Upper lobe of right lung (tissue), 1 donor: ENCODE measurements at regions not wholly inside any gene's neighbourhood (a gene's known extent, or its start where the extent isn't known, plus 50 kb on each side); places are given as distances from the start of the nearest gene placed in this dataset.

Experiments
- ATAC-seq: fragments of 200-7000 bp; cut with Tn5 transposase; one replicate; pipeline ENCODE4 v1.9.1; 2020; ENCODE audit warnings: mild to moderate bottlenecking, moderate library complexity
- DNase-seq: peaks from one replicate; pipeline ENCODE4 v3.0.0-alpha.2; 2020
- H3K27ac ChIP-seq: fragments of 200-600 bp; one replicate; pipeline ENCODE4 v1.8.0; 2022
- H3K27me3 ChIP-seq: fragments of 200-600 bp; one replicate; pipeline ENCODE4 v1.8.0; 2022; ENCODE audit warnings: mild to moderate bottlenecking
- H3K36me3 ChIP-seq: fragments of 200-600 bp; one replicate; pipeline ENCODE4 v1.8.0; 2022
- H3K4me1 ChIP-seq: fragments of 200-600 bp; one replicate; pipeline ENCODE4 v1.8.0; 2022
- H3K4me3 ChIP-seq: fragments of 200-600 bp; one replicate; pipeline ENCODE4 v1.8.0; 2022; ENCODE audit warnings: mild to moderate bottlenecking
- H3K9me3 ChIP-seq: fragments of 200-600 bp; one replicate; pipeline ENCODE4 v1.8.0; 2022
- intact Hi-C: fragments of 100-400 bp; cut with DNase I; formaldehyde crosslinking; loops from one replicate; pipeline ENCODE4 v1.11.0; 2022
- TF ChIP-seq, protein P1 (sequence below): fragments of 200-600 bp; IDR thresholded peaks from one replicate; pipeline ENCODE4 v1.8.0; 2022; ENCODE audit warnings: antibody characterized with exemption
- donor health status: DM: no; HTN: yes; CAD: no; lungs with severe emphysema.

DNA sequence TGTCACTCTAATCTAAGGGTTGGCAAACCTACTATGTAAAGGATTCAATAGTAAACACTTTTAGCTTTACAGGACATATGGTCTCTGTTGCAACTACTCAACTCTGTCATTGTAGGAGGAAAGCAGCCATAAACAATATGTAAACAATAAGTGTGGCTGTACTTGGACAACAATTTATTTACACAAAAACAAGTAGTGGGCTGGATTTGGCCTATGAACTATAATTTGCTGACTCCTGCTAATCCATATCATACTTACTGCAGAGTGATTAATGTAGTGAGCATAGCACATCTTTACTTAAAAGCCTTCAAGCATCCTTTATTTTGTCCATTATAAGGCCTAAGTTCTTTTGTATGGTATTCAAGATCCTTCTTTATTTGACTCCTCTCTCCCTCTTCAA lies 441.9 kb downstream of the ZIC1 start:
- TF ChIP-seq, protein P1, sequence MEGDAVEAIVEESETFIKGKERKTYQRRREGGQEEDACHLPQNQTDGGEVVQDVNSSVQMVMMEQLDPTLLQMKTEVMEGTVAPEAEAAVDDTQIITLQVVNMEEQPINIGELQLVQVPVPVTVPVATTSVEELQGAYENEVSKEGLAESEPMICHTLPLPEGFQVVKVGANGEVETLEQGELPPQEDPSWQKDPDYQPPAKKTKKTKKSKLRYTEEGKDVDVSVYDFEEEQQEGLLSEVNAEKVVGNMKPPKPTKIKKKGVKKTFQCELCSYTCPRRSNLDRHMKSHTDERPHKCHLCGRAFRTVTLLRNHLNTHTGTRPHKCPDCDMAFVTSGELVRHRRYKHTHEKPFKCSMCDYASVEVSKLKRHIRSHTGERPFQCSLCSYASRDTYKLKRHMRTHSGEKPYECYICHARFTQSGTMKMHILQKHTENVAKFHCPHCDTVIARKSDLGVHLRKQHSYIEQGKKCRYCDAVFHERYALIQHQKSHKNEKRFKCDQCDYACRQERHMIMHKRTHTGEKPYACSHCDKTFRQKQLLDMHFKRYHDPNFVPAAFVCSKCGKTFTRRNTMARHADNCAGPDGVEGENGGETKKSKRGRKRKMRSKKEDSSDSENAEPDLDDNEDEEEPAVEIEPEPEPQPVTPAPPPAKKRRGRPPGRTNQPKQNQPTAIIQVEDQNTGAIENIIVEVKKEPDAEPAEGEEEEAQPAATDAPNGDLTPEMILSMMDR, result no peak
- intact Hi-C loops, result no loop called here
- H3K36me3 ChIP-seq, result no peaks in the 10 kb centered on the region
- no peaks in the 10 kb centered on the region for H3K27me3 ChIP-seq
- ATAC-seq (no peak), DNase-seq (no peak)
- no peaks in the 10 kb centered on the region for H3K4me1 ChIP-seq
- no peak overlapping the region for H3K4me3 ChIP-seq
- no peaks in the 10 kb centered on the region for H3K9me3 ChIP-seq
- no peak overlapping the region for H3K27ac ChIP-seq

DNA sequence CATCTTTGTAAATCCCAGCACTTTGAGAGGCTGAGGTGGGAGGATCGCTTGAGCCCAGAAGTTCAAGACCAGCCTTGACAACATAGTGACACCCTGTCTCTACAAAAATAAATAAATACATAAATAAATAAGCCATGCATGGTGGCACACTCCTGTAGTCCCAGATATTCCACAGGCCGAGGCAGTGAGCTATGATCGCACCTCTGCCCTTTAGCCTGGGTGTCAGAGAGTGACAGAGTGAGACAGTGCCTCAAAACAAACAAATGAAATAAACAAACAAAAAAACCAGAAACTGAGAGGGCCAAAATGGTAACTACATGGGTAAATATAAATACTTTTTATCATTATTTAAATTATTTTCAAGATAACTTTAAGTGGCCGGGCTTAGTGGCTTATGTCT lies 445.4 kb downstream of the ZIC1 start:
- intact Hi-C loops, result no loop called here
- ATAC-seq (no peak), DNase-seq (no peak)
- no peaks in the 10 kb centered on the region for H3K4me1 ChIP-seq
- H3K27me3 ChIP-seq, result no peaks in the 10 kb centered on the region
- H3K9me3 ChIP-seq, result no peaks in the 10 kb centered on the region
- no peaks in the 10 kb centered on the region for H3K36me3 ChIP-seq
- H3K27ac ChIP-seq, result no peak overlapping the region
- TF ChIP-seq, protein P1, result no peak
- no peak overlapping the region for H3K4me3 ChIP-seq

DNA sequence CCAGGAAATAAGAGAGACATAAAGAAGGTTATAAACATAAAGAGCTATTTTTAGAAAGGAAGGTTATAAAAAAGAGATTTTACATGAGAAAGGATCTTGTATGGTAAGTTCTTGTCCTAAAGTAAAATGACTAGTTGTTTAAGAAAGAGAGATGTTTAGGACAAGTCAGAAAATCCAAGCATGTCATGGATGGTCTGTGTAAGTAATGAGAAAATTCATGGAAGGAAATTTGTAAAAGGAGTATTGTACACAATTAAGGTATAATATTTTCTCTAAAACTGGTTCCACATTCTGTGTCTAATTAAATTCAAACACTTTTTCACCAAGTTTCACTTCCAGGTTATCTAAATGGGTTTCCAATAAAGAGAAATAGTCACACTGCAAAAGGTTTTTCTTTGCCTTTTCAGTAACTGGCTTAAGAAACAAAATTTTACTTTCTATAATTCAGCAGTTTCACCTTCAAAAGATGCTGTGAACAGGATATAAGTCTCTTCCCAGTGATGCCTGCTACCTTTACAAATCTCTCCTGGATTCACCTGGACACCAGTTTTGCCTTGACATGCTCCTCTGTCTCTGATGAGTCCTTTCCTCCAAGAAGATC lies 455.7 kb downstream of the ZIC1 start:
- TF ChIP-seq, protein P1, result no peak
- no peak for DNase-seq
- Histone ChIP-seq H3K4me1 (no peaks in the 10 kb centered on the region), H3K9me3 (no peaks in the 10 kb centered on the region), H3K36me3 (no peaks in the 10 kb centered on the region), H3K27me3 (no peaks in the 10 kb centered on the region), H3K27ac (no peak overlapping the region), H3K4me3 (no peak overlapping the region)
- intact Hi-C loops, result no loop called here
- ATAC-seq, result no peak

DNA sequence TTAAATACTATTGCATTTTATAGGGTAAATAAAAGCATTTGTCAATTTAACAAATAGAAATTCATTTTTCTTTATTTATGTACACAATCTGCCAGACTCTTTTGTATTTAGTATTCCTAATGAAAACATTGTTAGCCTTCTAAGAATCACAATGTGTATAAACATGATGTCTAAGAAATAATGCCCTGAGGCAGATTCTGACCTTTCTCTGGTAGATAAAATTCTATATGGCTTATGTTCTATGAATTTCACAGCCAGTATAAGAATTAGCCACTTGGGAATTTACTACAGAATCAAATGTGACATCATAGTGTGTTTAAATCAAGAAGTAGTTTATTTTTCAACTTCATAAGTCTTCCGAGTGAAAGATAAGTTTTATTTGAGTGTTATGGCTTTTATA lies 457.4 kb downstream of the ZIC1 start:
- Histone ChIP-seq H3K27ac (no peak overlapping the region), H3K36me3 (no peaks in the 10 kb centered on the region), H3K27me3 (no peaks in the 10 kb centered on the region), H3K4me3 (no peak overlapping the region), H3K9me3 (no peaks in the 10 kb centered on the region), H3K4me1 (no peaks in the 10 kb centered on the region)
- intact Hi-C loops, result no loop called here
- ATAC-seq (no peak), DNase-seq (no peak)
- TF ChIP-seq, protein P1, result no peak

DNA sequence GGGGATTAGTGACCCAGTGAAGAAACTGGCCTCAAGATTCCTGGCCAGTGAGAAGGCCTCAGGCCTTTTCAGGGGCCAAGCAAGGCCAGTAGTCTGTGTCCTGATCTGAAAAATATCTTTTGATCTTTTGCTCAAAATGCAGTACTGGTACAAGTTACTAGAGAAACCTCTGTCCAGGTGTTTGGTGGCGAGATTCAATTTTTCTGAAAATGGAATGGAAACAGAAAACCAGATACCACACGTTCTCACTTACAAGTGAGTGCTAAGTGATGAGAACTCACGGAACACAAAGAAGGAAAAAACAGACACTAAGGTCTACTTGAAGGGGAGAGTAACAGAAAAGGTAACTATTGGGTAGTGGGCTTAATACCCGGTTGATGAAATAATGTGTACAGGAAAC lies 463.4 kb downstream of the ZIC1 start:
- intact Hi-C loops, result no loop called here
- DNase-seq, result no peak

More for the DNA sequence above, 463.4 kb downstream of the ZIC1 start:
- Histone ChIP-seq H3K4me3 (no peak overlapping the region), H3K4me1 (no peaks in the 10 kb centered on the region), H3K36me3 (no peaks in the 10 kb centered on the region), H3K27ac (no peak overlapping the region), H3K9me3 (no peaks in the 10 kb centered on the region), H3K27me3 (no peaks in the 10 kb centered on the region)
- ATAC-seq, result no peak
- TF ChIP-seq, protein P1, result no peak
